ENCODE measurements at regions not wholly inside any gene's neighbourhood (a gene's known extent, or its start where the extent isn't known, plus 50 kb on each side); places are given as distances from the start of the nearest gene placed in this dataset.
"Not testable (repeated sequence)": the region's sequence is repeated elsewhere in the genome, so short reads cannot be mapped to it uniquely, and the experiment has no call there.

- no peak for DNase-seq
Measured at GRCh38 chr16:26909623-26910022, 157.1 kb upstream of the C16orf82 start.

GRCh38 chr16:26911436-26911835 lies 155.3 kb upstream of the C16orf82 start:
- DNase-seq: no peak

DNA sequence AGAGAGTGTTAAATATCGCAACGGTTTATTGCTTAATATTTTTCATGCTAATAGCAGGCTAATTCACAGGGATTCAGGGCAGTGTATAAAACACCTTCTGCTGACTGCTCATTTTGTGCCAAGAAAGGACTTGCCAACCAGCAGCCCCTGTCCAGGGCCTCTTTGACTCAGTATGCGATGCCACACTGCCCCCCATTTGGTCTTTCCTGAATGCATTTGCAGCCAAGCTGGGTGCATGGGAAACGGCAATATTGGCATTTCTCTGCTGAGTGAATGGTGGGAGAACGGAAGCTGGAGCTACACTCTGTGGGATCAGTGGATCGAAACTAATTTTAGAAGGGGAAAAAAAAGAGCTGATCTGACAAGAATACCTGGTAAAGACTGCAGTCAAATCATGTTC lies 152.9 kb upstream of the C16orf82 start:
- no peak for DNase-seq

DNA sequence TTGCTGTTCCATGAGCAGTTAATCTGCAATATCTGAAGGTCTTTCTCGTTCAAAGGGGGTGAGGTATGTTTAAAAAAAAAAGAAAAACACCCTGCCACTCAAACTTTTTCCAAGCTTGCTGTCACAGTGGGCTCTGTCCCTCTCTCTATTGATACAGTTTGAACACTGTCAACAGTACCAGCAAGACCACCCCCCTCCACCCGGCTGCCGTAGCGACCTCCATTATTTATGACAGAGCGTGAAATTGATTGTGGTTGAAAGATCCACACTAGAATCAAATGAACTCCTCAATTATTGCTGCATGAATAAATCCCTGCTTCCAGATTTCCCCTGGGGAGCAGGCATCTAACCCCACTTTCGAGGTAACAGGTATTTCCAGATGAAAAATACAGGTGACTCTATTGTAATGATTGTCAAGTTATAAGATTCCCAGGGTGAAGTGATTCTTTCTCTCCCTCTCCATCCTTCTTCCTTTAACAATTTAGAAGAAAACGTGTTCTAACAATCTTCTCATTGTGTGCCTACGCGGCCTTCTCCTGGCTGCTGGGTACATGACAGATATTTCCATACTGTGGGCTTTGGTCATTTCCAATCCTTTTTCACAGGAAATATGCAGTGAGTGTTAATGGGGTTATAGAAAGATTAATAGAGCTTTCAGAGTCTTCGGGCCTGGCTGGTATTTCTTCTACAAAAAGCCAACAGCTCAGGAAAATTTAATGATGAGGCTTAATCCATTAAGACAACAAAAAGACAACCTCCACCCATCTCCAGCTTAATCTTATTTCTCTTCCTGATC lies 135.7 kb upstream of the C16orf82 start:
- no peak for DNase-seq

GRCh38 chr16:26950636-26951035 lies 116.1 kb upstream of the C16orf82 start:
- no peak for DNase-seq

GRCh38 chr16:26951950-26952349 lies 114.8 kb upstream of the C16orf82 start:
- DNase-seq: no peak

GRCh38 chr16:26952411-26952810 lies 114.3 kb upstream of the C16orf82 start:
- DNase-seq: no peak

GRCh38 chr16:26957283-26957859 lies 109.4 kb upstream of the C16orf82 start:
- DNase-seq: no peak

- DNase-seq: no peak
Measured at GRCh38 chr16:26959416-26960009, 107.2 kb upstream of the C16orf82 start.

DNA sequence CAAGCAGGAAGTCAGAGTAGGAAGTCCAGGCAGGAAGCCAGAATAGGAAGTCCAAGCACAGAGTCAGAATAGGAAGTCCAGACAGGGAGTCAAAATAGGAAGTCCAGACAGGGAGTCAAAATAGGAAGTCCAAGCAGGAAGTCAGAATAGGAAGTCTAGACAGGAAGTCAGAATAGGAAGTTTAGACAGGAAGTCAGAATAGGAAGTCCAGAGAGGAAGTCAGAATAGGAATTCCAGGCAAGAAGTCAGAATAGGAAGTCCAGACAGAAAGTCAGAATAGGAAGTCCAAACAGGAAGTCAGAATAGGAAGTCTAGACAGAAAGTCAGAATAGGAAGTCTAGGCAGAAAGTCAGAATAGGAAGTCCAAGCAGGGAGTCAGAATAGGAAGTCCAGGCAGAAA lies 105.3 kb upstream of the C16orf82 start:
- DNase-seq: no peak

DNA sequence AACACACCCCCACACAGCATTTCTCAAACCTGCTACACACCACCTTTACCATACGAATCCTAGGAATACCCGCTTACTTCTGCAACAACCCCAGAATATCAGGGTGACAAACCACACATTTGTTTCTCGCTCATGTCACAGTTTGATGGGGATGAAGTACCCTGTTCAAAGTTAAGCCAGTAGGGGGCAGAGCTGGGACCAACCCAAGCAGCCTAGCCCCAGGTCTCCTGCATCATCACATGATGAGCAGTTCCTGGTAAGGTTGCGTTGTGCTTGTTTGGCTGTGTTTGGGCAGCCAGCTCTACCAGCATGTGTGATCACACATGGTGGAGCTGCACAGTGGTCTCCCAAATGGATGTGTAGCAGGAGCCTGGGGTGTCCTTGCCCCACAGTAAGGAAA lies 103.6 kb upstream of the C16orf82 start:
- no peak for DNase-seq

GRCh38 chr16:26969589-26970231 lies 97.0 kb upstream of the C16orf82 start:
- no peak for DNase-seq

- no peak for DNase-seq
Measured at GRCh38 chr16:26970292-26970691, 96.4 kb upstream of the C16orf82 start.

DNA sequence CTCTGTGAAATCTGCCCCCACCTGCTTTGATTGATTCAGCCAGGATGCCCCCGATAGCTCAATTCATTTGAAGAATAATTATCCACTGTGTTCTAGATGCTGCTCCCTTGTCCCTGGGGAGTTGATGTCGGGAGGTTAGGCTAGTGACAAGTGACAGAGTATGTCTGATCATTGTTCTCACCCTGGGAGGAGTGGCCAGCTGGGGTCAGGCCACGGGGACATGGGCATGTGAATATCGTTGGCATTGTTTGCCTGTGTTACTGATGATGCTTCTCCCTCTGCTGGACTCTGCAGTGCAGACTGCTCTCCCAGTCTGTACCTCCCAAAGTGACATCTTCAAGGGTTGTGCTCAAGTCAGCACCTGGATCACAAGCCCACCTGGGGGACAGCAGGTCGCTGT lies 89.9 kb upstream of the C16orf82 start:
- DNase-seq: no peak

DNA sequence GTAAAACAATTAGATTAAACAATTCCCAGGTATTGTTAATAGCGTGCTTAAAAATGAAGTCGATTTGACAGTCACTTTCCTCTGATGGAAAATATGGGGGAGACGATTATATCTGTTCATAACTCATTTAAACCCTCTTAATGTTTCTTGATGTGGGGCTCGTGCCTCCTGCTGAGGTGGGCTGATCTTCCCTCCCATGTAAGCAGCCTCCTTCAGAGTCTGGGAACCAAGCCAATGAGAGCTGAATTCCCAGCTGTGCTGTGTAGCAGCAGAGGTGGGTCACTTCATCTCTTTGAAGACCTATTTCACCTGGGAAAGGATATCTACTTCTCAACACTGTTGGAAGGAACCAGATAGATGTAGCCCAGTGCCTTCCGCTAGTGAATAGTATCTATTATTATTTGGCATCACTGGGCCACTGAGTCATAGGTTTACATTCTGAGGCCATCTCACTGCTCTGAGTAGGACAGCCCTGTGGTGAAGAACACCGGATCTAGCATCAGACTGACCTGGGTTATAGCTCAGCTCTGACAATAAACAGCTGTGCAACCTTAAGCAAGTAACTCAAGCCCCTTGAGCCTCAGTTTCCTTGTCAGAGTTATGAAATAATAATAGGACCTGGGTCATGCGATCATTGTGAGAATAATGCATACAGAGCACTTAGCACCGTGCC lies 85.3 kb upstream of the C16orf82 start:
- DNase-seq: no peak

- no peak for DNase-seq
Measured at GRCh38 chr16:26982422-26982821, 84.3 kb upstream of the C16orf82 start.

GRCh38 chr16:26983426-26983825 lies 83.3 kb upstream of the C16orf82 start:
- no peak for DNase-seq

- no peak for DNase-seq
Measured at GRCh38 chr16:26985100-26986065, 81.3 kb upstream of the C16orf82 start.

DNA sequence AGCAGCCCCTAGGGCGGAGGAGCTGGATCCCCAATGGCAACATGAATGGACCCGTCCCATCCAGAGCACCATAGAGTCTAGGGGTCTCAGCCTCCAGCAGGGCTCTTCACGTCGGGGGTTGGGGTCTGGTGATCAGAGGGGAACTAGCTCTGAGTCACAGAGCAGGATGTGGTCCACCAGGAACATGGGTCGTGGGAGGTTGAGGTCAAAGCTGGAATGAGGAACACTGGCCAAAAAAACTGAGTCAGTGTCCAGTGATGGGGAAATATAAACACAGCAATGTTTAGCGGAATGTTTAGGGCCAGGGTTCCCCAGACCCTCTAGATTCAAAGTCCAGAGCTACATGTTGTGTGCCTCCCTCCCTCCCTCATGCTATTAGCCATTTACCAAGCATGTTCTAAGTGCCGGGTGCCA lies 79.1 kb upstream of the C16orf82 start:
- no peak for DNase-seq

- no peak for DNase-seq
Measured at GRCh38 chr16:26988186-26988585, 78.5 kb upstream of the C16orf82 start.

DNA sequence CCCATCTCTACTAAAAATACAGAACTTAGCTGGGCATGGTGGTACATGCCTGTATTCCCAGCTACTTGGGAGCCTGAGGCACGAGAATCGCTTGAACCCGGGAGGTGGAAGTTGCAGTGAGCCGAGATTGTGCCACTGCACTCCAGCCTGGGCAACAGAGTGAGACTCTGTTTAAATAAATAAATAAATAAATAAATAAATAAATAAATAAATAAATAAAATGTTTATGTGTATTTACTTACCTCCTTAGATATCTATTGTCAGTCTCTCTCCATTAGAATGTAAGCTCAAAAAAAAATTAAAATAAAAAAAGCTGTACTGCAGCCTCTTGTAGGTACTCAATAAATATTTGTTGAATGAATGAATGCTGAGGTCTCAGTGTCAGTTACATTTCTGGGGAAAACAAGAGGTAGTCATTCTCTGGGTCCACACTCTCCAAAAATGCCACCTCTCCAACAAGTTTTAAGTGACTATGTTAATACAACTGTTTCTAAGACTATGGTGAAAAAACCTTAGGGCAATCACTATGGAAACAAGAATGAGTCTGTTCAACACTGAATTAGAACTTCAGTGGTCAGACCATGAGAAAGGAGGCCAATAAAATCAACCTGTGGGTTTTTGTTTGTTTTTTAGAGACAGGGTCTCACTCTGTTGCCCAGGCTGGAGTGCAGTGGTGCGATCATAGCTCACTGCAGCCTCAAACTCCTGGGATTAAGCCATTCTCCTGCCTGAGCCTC lies 76.2 kb upstream of the C16orf82 start:
- DNase-seq: not testable (repeated sequence)
